Progenitor cell of endocrine pancreas (in vitro differentiated cells): ENCODE measurements at regions not wholly inside any gene's neighbourhood (a gene's known extent, or its start where the extent isn't known, plus 50 kb on each side); places are given as distances from the start of the nearest gene placed in this dataset.
A peak's percentile ranks its signal among the peaks of the same experiment; 100 is the strongest.

Experiments used
- DNase-seq: peaks from one replicate; pipeline ENCODE4 v3.0.0; 2021; ENCODE audit warnings: low spot score; ENCODE audit not compliant: unreplicated experiment
- H3K27ac Mint-ChIP-seq: 2 replicates; pipeline ENCODE4 v1.8.0; 2021; ENCODE audit warnings: mild to moderate bottlenecking, moderate library complexity, mixed read lengths
- H3K27me3 Mint-ChIP-seq: 2 replicates; pipeline ENCODE4 v1.8.0; 2021; ENCODE audit warnings: mixed read lengths
- H3K36me3 Mint-ChIP-seq: 2 replicates; pipeline ENCODE4 v1.8.0; 2022; ENCODE audit warnings: mixed read lengths; ENCODE audit not compliant: insufficient read depth
- H3K4me1 Mint-ChIP-seq: 2 replicates; pipeline ENCODE4 v1.8.0; 2021; ENCODE audit warnings: low read depth, mixed read lengths
- H3K4me3 Mint-ChIP-seq: 2 replicates; pipeline ENCODE4 v1.8.0; 2021; ENCODE audit warnings: low read depth, mild to moderate bottlenecking, moderate library complexity, mixed read lengths
- H3K9me3 Mint-ChIP-seq: 2 replicates; pipeline ENCODE4 v1.8.0; 2021; ENCODE audit warnings: low read depth, mixed read lengths
- CTCF ChIP-seq: fragments of 200-600 bp; sonication (generic); IDR thresholded peaks from one replicate; pipeline ENCODE4 v1.5.0; 2021; ENCODE audit warnings: antibody characterized with exemption, mild to moderate bottlenecking; ENCODE audit not compliant: unreplicated experiment

GRCh38 chr3:15967577-15967976 is 169.8 kb upstream of the ANKRD28 start:
- DNase-seq, result no peak
- TF ChIP-seq CTCF, result no peak
- Mint-ChIP-seq H3K9me3 (peaks cover 15% of the 10 kb centered on the region), H3K27ac (no peak overlapping the region), H3K36me3 (peaks cover 2% of the 10 kb centered on the region), H3K4me3 (no peak overlapping the region), H3K27me3 (no peaks in the 10 kb centered on the region), H3K4me1 (peaks cover 9% of the 10 kb centered on the region)

- Mint-ChIP-seq H3K4me1 (peaks cover 9% of the 10 kb centered on the region), H3K27ac (no peak overlapping the region), H3K27me3 (no peaks in the 10 kb centered on the region), H3K9me3 (peaks cover 12% of the 10 kb centered on the region), H3K4me3 (no peak overlapping the region), H3K36me3 (peaks cover 2% of the 10 kb centered on the region)
- no peak for TF ChIP-seq CTCF
- DNase-seq, result no peak
These were observed 172.3 kb upstream of the ANKRD28 start for GRCh38 chr3:15969874-15970640.

- TF ChIP-seq CTCF, result no peak
- no peak overlapping the region for H3K27ac Mint-ChIP-seq
- DNase-seq, result no peak
- peaks cover 2% of the 10 kb centered on the region for H3K36me3 Mint-ChIP-seq
- peaks cover 12% of the 10 kb centered on the region for H3K4me1 Mint-ChIP-seq
- H3K4me3 Mint-ChIP-seq, result no peak overlapping the region
- H3K9me3 Mint-ChIP-seq, result peaks cover 12% of the 10 kb centered on the region
- H3K27me3 Mint-ChIP-seq, result no peaks in the 10 kb centered on the region
These were observed 175.6 kb upstream of the ANKRD28 start for GRCh38 chr3:15973414-15973813.

GRCh38 chr3:15973940-15974339 is 176.2 kb upstream of the ANKRD28 start:
- H3K4me3 Mint-ChIP-seq, result no peak overlapping the region
- no peaks in the 10 kb centered on the region for H3K27me3 Mint-ChIP-seq
- no peak overlapping the region for H3K27ac Mint-ChIP-seq
- no peak for TF ChIP-seq CTCF
- peaks cover 2% of the 10 kb centered on the region for H3K36me3 Mint-ChIP-seq
- DNase-seq, result no peak
- H3K4me1 Mint-ChIP-seq, result peaks cover 8% of the 10 kb centered on the region
- H3K9me3 Mint-ChIP-seq, result peaks cover 12% of the 10 kb centered on the region

GRCh38 chr3:15974647-15975046 is 176.9 kb upstream of the ANKRD28 start:
- DNase-seq, result no peak
- Mint-ChIP-seq H3K36me3 (peaks cover 2% of the 10 kb centered on the region), H3K4me1 (peaks cover 8% of the 10 kb centered on the region), H3K9me3 (peaks cover 12% of the 10 kb centered on the region), H3K4me3 (no peak overlapping the region), H3K27ac (no peak overlapping the region), H3K27me3 (no peaks in the 10 kb centered on the region)
- peak; percentile 21 for TF ChIP-seq CTCF
